ENCODE measurements at regions not wholly inside any gene's neighbourhood (a gene's known extent, or its start where the extent isn't known, plus 50 kb on each side); places are given as distances from the start of the nearest gene placed in this dataset.

GRCh38 chr11:127939000-127939399, 648.4 kb downstream of the ETS1 start:
- Histone ChIP-seq H3K36me3 (ENCODE audit: control insufficient read depth in 2 of 2, insufficient read depth in 2 of 2, low read length in 1 of 2) (no peaks in the 10 kb centered on the region), H3K79me2 (ENCODE audit: control insufficient read depth, insufficient read depth, low read length) (no peaks in the 10 kb centered on the region), H2AFZ (ENCODE audit: control insufficient read depth, low read depth, low read length) (no peak overlapping the region), H4K20me1 (ENCODE audit: control insufficient read depth, insufficient read depth) (no peaks in the 10 kb centered on the region), H3K4me2 (ENCODE audit: control insufficient read depth, insufficient read depth) (no peak overlapping the region), H3K4me1 (ENCODE audit: control insufficient read depth, insufficient read depth, low read length) (no peaks in the 10 kb centered on the region), H3K9ac (ENCODE audit: control insufficient read depth, insufficient read depth, low read length) (no peak overlapping the region), H3K9me3 (replicated peaks; ENCODE audit: control insufficient read depth, insufficient read depth, low read length) (no peaks in the 10 kb centered on the region), H3K27me3 (replicated peaks in 1 of 2; ENCODE audit: control insufficient read depth in 2 of 2, insufficient read depth in 2 of 2, low read length in 1 of 2) (no peaks in the 10 kb centered on the region; a peak in 1 of 4 replicates), H3K27ac (ENCODE audit: control insufficient read depth, insufficient read depth) (no peak overlapping the region), H3K4me3 (no peak overlapping the region)
- SMC1A ChIA-PET (ENCODE audit: uncharacterized antibody, unreplicated experiment): no interaction called here
- CTCF ChIA-PET: no interaction called here
- RAD21 ChIA-PET (ENCODE audit: unreplicated experiment): no interaction called here
- POLR2A ChIA-PET: no interaction called here
- WGBS (ENCODE audit: insufficient coverage, insufficient replicate concordance, low lambda C conversion rate, missing lambda C conversion rate): 18% methylated on average over 3 of the region's 3 CpGs
- BruUV-seq (replicated peaks): no TSS peak
- ATAC-seq (no peak), DNase-seq (ENCODE audit: low read depth, low spot score) (no peak), FAIRE-seq (no peak)
- in situ Hi-C loops (cut with MboI) (no loop called here), intact Hi-C loops (cut with micrococcal nuclease; ENCODE audit: unreplicated experiment) (no loop called here)
- TF ChIP-seq ESRRA (IDR thresholded peaks at IDR 0.05; ENCODE audit: low read length) (no peak), SIN3A (IDR thresholded peaks at IDR 0.05; ENCODE audit: low read depth, low read length) (no peak), ETV6 (conservative IDR thresholded peaks at IDR 0.05 in 1 of 2, IDR thresholded peaks at IDR 0.05 in 1 of 2; ENCODE audit: borderline replicate concordance in 1 of 2, low read depth in 1 of 2) (no peak), NR2C2 (IDR thresholded peaks at IDR 0.05; ENCODE audit: borderline replicate concordance, control insufficient read depth, insufficient read length, low read depth) (no peak), HCFC1 (IDR thresholded peaks at IDR 0.05; ENCODE audit: low read length) (no peak), BACH1 (IDR thresholded peaks at IDR 0.05; ENCODE audit: borderline replicate concordance) (no peak), RFX5 (IDR thresholded peaks at IDR 0.05; ENCODE audit: low read depth, low read length) (no peak), JUNB (IDR thresholded peaks at IDR 0.05) (no peak), RBBP5 (conservative IDR thresholded peaks at IDR 0.05) (no peak), JUND (IDR thresholded peaks at IDR 0.05; ENCODE audit: low read depth, low read length) (no peak), EED (IDR thresholded peaks at IDR 0.05; ENCODE audit: low read depth) (no peak), NFYA (IDR thresholded peaks at IDR 0.05; ENCODE audit: borderline replicate concordance, low read depth, low read length) (no peak), NFXL1 (IDR thresholded peaks at IDR 0.05; ENCODE audit: borderline replicate concordance) (no peak), ZNF274 (IDR thresholded peaks at IDR 0.05; ENCODE audit: insufficient read depth, insufficient read length) (no peak), IRF3 (IDR thresholded peaks at IDR 0.05) (no peak), TCF3 (IDR thresholded peaks at IDR 0.05; ENCODE audit: borderline replicate concordance, insufficient read depth, low read depth, low read length) (no peak), ATF2 (IDR thresholded peaks at IDR 0.05; ENCODE audit: low read length) (no peak), SMC3 (IDR thresholded peaks at IDR 0.05; ENCODE audit: borderline replicate concordance, low read length) (no peak)
- TF ChIP-seq, protein P1, sequence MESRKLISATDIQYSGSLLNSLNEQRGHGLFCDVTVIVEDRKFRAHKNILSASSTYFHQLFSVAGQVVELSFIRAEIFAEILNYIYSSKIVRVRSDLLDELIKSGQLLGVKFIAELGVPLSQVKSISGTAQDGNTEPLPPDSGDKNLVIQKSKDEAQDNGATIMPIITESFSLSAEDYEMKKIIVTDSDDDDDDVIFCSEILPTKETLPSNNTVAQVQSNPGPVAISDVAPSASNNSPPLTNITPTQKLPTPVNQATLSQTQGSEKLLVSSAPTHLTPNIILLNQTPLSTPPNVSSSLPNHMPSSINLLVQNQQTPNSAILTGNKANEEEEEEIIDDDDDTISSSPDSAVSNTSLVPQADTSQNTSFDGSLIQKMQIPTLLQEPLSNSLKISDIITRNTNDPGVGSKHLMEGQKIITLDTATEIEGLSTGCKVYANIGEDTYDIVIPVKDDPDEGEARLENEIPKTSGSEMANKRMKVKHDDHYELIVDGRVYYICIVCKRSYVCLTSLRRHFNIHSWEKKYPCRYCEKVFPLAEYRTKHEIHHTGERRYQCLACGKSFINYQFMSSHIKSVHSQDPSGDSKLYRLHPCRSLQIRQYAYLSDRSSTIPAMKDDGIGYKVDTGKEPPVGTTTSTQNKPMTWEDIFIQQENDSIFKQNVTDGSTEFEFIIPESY (IDR thresholded peaks at IDR 0.05): no peak
- TF ChIP-seq, protein P2, sequence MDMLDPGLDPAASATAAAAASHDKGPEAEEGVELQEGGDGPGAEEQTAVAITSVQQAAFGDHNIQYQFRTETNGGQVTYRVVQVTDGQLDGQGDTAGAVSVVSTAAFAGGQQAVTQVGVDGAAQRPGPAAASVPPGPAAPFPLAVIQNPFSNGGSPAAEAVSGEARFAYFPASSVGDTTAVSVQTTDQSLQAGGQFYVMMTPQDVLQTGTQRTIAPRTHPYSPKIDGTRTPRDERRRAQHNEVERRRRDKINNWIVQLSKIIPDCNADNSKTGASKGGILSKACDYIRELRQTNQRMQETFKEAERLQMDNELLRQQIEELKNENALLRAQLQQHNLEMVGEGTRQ (IDR thresholded peaks at IDR 0.05; ENCODE audit: borderline replicate concordance, low read depth, low read length): no peak

Data from GM12878 (cell line).